GM12878 (cell line): ENCODE measurements at regions not wholly inside any gene's neighbourhood (a gene's known extent, or its start where the extent isn't known, plus 50 kb on each side); places are given as distances from the start of the nearest gene placed in this dataset.

Experiments used
- ATAC-seq: fragments of 200-7000 bp; cut with Tn5 transposase; 3 replicates; pipeline ENCODE4 v1.9.1; 2020; ENCODE audit warnings: mild to moderate bottlenecking, moderate library complexity
- BruUV-seq: library from RNA; stranded (reverse); fragments of 400-500 nt; replicated peaks from 2 replicates; lab custom pipeline; 2021; lab: Mats Ljungman, UMichigan
- CTCF ChIA-PET: fragments of 300-600 bp; sonication (Branson Sonifier 250); formaldehyde crosslinking; extraction: SDS; loops from one replicate; lab custom pipeline; 2021; ENCODE audit warnings: inconsistent platforms; lab: Yijun Ruan, JAX
- POLR2A ChIA-PET: fragments of 350-600 bp; formaldehyde crosslinking; extraction: SDS; loops from one replicate; lab custom pipeline; 2021; ENCODE audit warnings: inconsistent platforms; lab: Charles Lee
- RAD21 ChIA-PET: fragments of 300-600 bp; sonication (Branson Sonifier 250); formaldehyde crosslinking; loops from one replicate; lab custom pipeline; 2023; ENCODE audit warnings: antibody characterized with exemption; ENCODE audit not compliant: unreplicated experiment; lab: Charles Lee
- SMC1A ChIA-PET: fragments of 300-600 bp; sonication (Branson Sonifier 250); formaldehyde crosslinking; loops from one replicate; lab custom pipeline; 2023; ENCODE audit not compliant: unreplicated experiment, uncharacterized antibody; lab: Charles Lee
- DNase-seq: peaks from one replicate; pipeline ENCODE4 v3.0.0-alpha.2; 2011; ENCODE audit warnings: low read depth, low spot score
- FAIRE-seq: peaks from 3 replicates; lab custom pipeline; 2011; peaks lifted over from hg19 to GRCh38; lab: Jason Lieb, UNC
- H2AFZ ChIP-seq: 2 replicates; pipeline ENCODE4 v1.6.0; 2011; ENCODE audit warnings: low read depth, low read length, control low read depth; ENCODE audit not compliant: control insufficient read depth
- H3K27ac ChIP-seq: 2 replicates; pipeline ENCODE4 v1.5.1; 2011; ENCODE audit warnings: control low read depth; ENCODE audit not compliant: control insufficient read depth, insufficient read depth
- H3K27me3 ChIP-seq, 2 experiments: replicated peaks in 1 of 2; 2 replicates each; pipeline versions ENCODE4 v1.6.0 to v1.6.1; 2011; ENCODE audit warnings: low read length in 1 of 2; ENCODE audit not compliant: control insufficient read depth in 2 of 2, insufficient read depth in 2 of 2
- H3K36me3 ChIP-seq, 2 experiments: 2 replicates each; pipeline ENCODE4 v1.5.1; 2011; ENCODE audit warnings: low read length in 1 of 2; ENCODE audit not compliant: control insufficient read depth in 2 of 2, insufficient read depth in 2 of 2
- H3K4me1 ChIP-seq: 2 replicates; pipeline ENCODE4 v1.6.1; 2011; ENCODE audit warnings: mild to moderate bottlenecking, low read length, moderate library complexity, mixed read lengths; ENCODE audit not compliant: control insufficient read depth, insufficient read depth
- H3K4me2 ChIP-seq: 2 replicates; pipeline ENCODE4 v1.6.0; 2011; ENCODE audit warnings: control low read depth; ENCODE audit not compliant: control insufficient read depth, insufficient read depth
- H3K4me3 ChIP-seq: fragments of 200-600 bp; sonication (generic); 2 replicates; pipeline ENCODE4 v1.5.1; 2016
- H3K79me2 ChIP-seq: 2 replicates; pipeline ENCODE4 v1.6.0; 2011; ENCODE audit warnings: low read length; ENCODE audit not compliant: control insufficient read depth, insufficient read depth
- H3K9ac ChIP-seq: 2 replicates; pipeline ENCODE4 v1.8.0; 2011; ENCODE audit warnings: low read length, control low read depth, mixed read lengths; ENCODE audit not compliant: control insufficient read depth, insufficient read depth
- H3K9me3 ChIP-seq: replicated peaks from 3 replicates; pipeline ENCODE4 v1.5.1; 2011; ENCODE audit warnings: mild to moderate bottlenecking, low read length; ENCODE audit not compliant: control insufficient read depth, insufficient read depth
- H4K20me1 ChIP-seq: 2 replicates; pipeline ENCODE4 v1.6.0; 2011; ENCODE audit not compliant: control insufficient read depth, insufficient read depth
- CBX5 ChIP-seq: sonication (generic); IDR thresholded peaks from 2 replicates; pipeline ENCODE4 v1.6.1; 2016; ENCODE audit warnings: low read depth, moderate library complexity, mild to moderate bottlenecking, inconsistent platforms
- CREB1 ChIP-seq: IDR thresholded peaks from 2 replicates; pipeline ENCODE4 v1.6.1; 2012; ENCODE audit warnings: low read depth, mild to moderate bottlenecking, inconsistent platforms
- in situ Hi-C: fragments of 300-500 bp; cut with MboI; formaldehyde crosslinking; loops from 9 replicates; pipeline ENCODE4 v1.14.3; 2018; ENCODE audit warnings: mixed read lengths
- intact Hi-C: fragments of 100-400 bp; cut with micrococcal nuclease; formaldehyde crosslinking; loops from one replicate; pipeline ENCODE4 v1.14.2; 2022; ENCODE audit not compliant: unreplicated experiment
- TF ChIP-seq, protein P1 (sequence below): fragments of 450-650 bp; IDR thresholded peaks from 2 replicates; pipeline ENCODE4 v1.6.1; 2014; ENCODE audit warnings: mild to moderate bottlenecking
- TF ChIP-seq, protein P2 (sequence below): fragments of 450-650 bp; IDR thresholded peaks from 2 replicates; pipeline ENCODE4 v1.6.1; 2018; ENCODE audit warnings: borderline replicate concordance, mild to moderate bottlenecking; ENCODE audit not compliant: partially characterized antibody

DNA sequence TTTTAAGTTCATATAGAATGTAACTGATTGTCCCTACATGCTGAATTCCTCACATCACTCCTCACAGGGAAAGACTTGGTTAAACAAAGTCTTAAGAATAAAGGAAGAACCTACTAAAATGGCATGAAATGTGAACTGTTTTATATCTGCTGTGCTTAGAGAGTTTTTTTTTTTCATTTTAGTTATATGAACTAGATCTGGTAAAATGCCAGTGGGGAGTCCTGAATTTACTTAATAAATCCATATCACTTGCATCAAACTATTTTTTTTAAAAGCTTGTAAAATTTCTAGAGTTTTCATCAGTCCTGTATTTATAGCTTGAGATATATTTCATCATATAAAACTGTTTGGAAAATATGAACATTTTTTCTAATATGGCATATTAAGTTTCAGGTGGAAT lies 1528.6 kb downstream of the EFNA5 start:
- Histone ChIP-seq H3K9me3 (no peaks in the 10 kb centered on the region; the same call in 1 of the 3 replicates), H3K27me3 (no peaks in the 10 kb centered on the region), H3K4me2 (no peak overlapping the region), H3K36me3 (no peaks in the 10 kb centered on the region), H3K4me1 (no peaks in the 10 kb centered on the region), H3K79me2 (no peaks in the 10 kb centered on the region), H4K20me1 (no peaks in the 10 kb centered on the region), H2AFZ (no peak overlapping the region), H3K27ac (no peak overlapping the region), H3K9ac (no peak overlapping the region), H3K4me3 (no peak overlapping the region)
- ChIA-PET SMC1A (interaction anchor here (1.3 kb wide), 1 partner anchor 14 kb away, joined by 5 read pairs; no protein-coding TSS in a partner anchor), POLR2A (interaction anchor here (0.7 kb wide), 1 partner anchor 404 kb away, joined by 3 read pairs; no protein-coding TSS in a partner anchor), RAD21 (no interaction called here), CTCF (no interaction called here)
- ATAC-seq (no peak), FAIRE-seq (no peak), DNase-seq (no peak)
- intact Hi-C loops (no loop called here), in situ Hi-C loops (no loop called here)
- no peak for TF ChIP-seq CBX5
- TF ChIP-seq, protein P1, sequence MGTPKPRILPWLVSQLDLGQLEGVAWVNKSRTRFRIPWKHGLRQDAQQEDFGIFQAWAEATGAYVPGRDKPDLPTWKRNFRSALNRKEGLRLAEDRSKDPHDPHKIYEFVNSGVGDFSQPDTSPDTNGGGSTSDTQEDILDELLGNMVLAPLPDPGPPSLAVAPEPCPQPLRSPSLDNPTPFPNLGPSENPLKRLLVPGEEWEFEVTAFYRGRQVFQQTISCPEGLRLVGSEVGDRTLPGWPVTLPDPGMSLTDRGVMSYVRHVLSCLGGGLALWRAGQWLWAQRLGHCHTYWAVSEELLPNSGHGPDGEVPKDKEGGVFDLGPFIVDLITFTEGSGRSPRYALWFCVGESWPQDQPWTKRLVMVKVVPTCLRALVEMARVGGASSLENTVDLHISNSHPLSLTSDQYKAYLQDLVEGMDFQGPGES = no peak
- TF ChIP-seq, protein P2, sequence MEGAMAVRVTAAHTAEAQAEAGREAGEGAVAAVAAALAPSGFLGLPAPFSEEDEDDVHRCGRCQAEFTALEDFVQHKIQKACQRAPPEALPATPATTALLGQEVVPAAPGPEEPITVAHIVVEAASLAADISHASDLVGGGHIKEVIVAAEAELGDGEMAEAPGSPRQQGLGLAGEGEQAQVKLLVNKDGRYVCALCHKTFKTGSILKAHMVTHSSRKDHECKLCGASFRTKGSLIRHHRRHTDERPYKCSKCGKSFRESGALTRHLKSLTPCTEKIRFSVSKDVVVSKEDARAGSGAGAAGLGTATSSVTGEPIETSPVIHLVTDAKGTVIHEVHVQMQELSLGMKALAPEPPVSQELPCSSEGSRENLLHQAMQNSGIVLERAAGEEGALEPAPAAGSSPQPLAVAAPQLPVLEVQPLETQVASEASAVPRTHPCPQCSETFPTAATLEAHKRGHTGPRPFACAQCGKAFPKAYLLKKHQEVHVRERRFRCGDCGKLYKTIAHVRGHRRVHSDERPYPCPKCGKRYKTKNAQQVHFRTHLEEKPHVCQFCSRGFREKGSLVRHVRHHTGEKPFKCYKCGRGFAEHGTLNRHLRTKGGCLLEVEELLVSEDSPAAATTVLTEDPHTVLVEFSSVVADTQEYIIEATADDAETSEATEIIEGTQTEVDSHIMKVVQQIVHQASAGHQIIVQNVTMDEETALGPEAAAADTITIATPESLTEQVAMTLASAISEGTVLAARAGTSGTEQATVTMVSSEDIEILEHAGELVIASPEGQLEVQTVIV = no peak
- no peak for TF ChIP-seq CREB1
- no TSS peak for BruUV-seq
